Thyroid gland (tissue), 4 donors: ENCODE measurements at regions not wholly inside any gene's neighbourhood (a gene's known extent, or its start where the extent isn't known, plus 50 kb on each side); places are given as distances from the start of the nearest gene placed in this dataset.

ENCODE experiments used
- DNase-seq, 2 donors: peaks; one replicate each; pipeline ENCODE4 v3.0.0-alpha.2; 2019
- H3K27ac ChIP-seq, 3 donors: fragments of 200-600 bp; sonication (generic); 1 replicate in 2 of 3; 2 replicates in 1 of 3; pipeline ENCODE4 v1.5.1; 2016 to 2019; ENCODE audit warnings: mild to moderate bottlenecking in 1 of 3, moderate library complexity in 1 of 3
- H3K27me3 ChIP-seq: fragments of 200-600 bp; sonication (generic); one replicate; pipeline ENCODE4 v1.5.1; 2019
- H3K36me3 ChIP-seq, 2 donors: fragments of 200-600 bp; sonication (generic); one replicate each; pipeline ENCODE4 v1.5.1; 2016 to 2019
- H3K4me1 ChIP-seq, 2 donors: fragments of 200-600 bp; sonication (generic); one replicate each; pipeline ENCODE4 v1.5.1; 2017 to 2019
- H3K4me3 ChIP-seq, 3 donors: fragments of 200-600 bp; sonication (generic); replicated peaks in 1 of 3; 1 replicate in 2 of 3; 2 replicates in 1 of 3; pipeline ENCODE4 v1.5.1; 2016; ENCODE audit warnings: mild to moderate bottlenecking in 1 of 3
- H3K9me3 ChIP-seq: fragments of 200-600 bp; sonication (generic); one replicate; pipeline ENCODE4 v1.5.1; 2017
- CTCF ChIP-seq, 6 experiments: fragments of 200-600 bp in 3 of 6; fragments of 450-650 bp in 3 of 6; sonication (generic) in 3 of 6; IDR thresholded peaks; one replicate each; pipeline ENCODE4 v1.5.1; 2016 to 2019; ENCODE audit warnings: antibody characterized with exemption in 6 of 6, mild to moderate bottlenecking in 2 of 6, inconsistent platforms in 1 of 6, moderate library complexity in 1 of 6
- POLR2A ChIP-seq, 2 donors: fragments of 450-650 bp; IDR thresholded peaks; one replicate each; pipeline ENCODE4 v1.6.1; 2017; ENCODE audit warnings: antibody characterized with exemption in 2 of 2, mild to moderate bottlenecking in 2 of 2, moderate library complexity in 1 of 2
- WGBS, 2 donors: methylation state at CpG; one replicate each; pipeline ENCODE4 v1.1.5; 2017; 5-methylcytosine and 5-hydroxymethylcytosine counted together
- intact Hi-C: fragments of 100-400 bp; cut with DNase I; formaldehyde crosslinking; loops from one replicate; pipeline ENCODE4 v1.15.1; 2023

GRCh38 chr3:140752499-140752898 lies 74.6 kb downstream of the TRIM42 start:
- Histone ChIP-seq H3K27ac (no peak overlapping the region), H3K4me1 (no peaks in the 10 kb centered on the region), H3K4me3 (no peak overlapping the region), H3K27me3 (no peaks in the 10 kb centered on the region), H3K9me3 (no peaks in the 10 kb centered on the region), H3K36me3 (no peaks in the 10 kb centered on the region)
- intact Hi-C loops = no loop called here
- TF ChIP-seq CTCF (IDR thresholded peaks at IDR 0.05) (no peak), POLR2A (IDR thresholded peaks at IDR 0.05) (no peak)
- DNase-seq = no peak
- WGBS, 2 donors = 90 to 95% methylated on average over 2 of the region's 2 CpGs

GRCh38 chr3:140753865-140754754 lies 76.2 kb downstream of the TRIM42 start:
- H3K4me3 ChIP-seq = no peak overlapping the region
- TF ChIP-seq CTCF (IDR thresholded peaks at IDR 0.05) (no peak), POLR2A (IDR thresholded peaks at IDR 0.05) (no peak)
- no peaks in the 10 kb centered on the region for H3K36me3 ChIP-seq
- DNase-seq = no peak
- WGBS, 2 donors = 72 to 87% methylated on average over 4 of the region's 4 CpGs
- intact Hi-C loops = no loop called here
- no peaks in the 10 kb centered on the region for H3K9me3 ChIP-seq
- H3K27ac ChIP-seq = no peak overlapping the region
- H3K4me1 ChIP-seq = no peaks in the 10 kb centered on the region
- H3K27me3 ChIP-seq = no peaks in the 10 kb centered on the region

GRCh38 chr3:140754936-140755335 lies 77.1 kb downstream of the TRIM42 start:
- H3K27ac ChIP-seq = no peak overlapping the region
- no peak for DNase-seq
- no peaks in the 10 kb centered on the region for H3K9me3 ChIP-seq
- no peaks in the 10 kb centered on the region for H3K4me1 ChIP-seq
- H3K27me3 ChIP-seq = no peaks in the 10 kb centered on the region
- 66 to 73% methylated on average over 8 of the region's 8 CpGs for WGBS, 2 donors
- H3K4me3 ChIP-seq = no peak overlapping the region
- intact Hi-C loops = no loop called here
- H3K36me3 ChIP-seq = no peaks in the 10 kb centered on the region
- TF ChIP-seq CTCF (IDR thresholded peaks at IDR 0.05) = no peak
- no peak for TF ChIP-seq POLR2A (IDR thresholded peaks at IDR 0.05)

DNA sequence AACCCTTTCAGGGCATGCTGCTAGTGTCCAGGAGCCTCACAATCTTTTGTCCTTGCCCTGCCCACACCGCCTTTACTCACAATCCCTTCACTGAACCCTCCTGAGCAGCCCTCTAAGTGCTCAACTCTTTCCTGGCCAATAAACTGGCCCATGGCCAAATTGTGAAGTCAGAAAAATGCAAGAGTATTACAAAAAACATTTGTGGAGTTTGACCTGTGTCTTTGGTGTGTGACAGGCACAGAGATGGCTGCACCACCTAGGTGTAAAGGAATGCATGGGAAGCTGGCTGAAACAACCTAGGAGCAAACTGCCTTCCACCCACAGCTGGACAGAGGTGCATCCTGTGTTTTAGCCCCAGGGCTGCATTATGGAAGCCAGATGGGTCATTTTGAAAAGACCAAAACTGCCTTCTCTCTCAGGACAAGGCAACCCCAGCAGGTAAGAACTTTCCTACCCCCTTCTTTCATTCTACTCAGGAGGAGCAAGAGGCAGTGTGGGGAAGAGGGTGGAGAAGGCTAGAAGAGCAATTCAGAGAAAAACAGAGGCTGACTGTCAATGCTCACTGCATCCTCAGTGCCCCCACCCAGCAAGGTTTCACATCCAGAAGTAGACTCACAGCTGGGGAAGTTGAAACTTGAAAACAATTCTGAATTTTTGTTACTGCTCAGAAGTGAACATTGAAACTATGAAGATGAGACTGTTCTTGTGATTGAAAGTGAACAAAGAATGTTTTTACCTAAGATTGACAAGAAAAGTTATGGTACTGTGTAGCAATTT lies 78.6 kb downstream of the TRIM42 start:
- Histone ChIP-seq H3K4me3 (no peak overlapping the region), H3K27ac (no peak overlapping the region), H3K4me1 (no peaks in the 10 kb centered on the region), H3K9me3 (no peaks in the 10 kb centered on the region), H3K36me3 (no peaks in the 10 kb centered on the region), H3K27me3 (no peaks in the 10 kb centered on the region)
- 0 to 38% methylated on average over 1 of the region's 1 CpG for WGBS, 2 donors
- intact Hi-C loops = no loop called here
- no peak for DNase-seq
- TF ChIP-seq CTCF (IDR thresholded peaks at IDR 0.05) (no peak), POLR2A (IDR thresholded peaks at IDR 0.05) (no peak)
